A549 (cell line): ENCODE measurements at regions not wholly inside any gene's neighbourhood (a gene's known extent, or its start where the extent isn't known, plus 50 kb on each side); places are given as distances from the start of the nearest gene placed in this dataset.

Experiments
- ATAC-seq, 2 experiments: fragments of 200-7000 bp in 1 of 2; fragments of >200 bp in 1 of 2; cut with Nextera tagmentation in 1 of 2; cut with Tn5 transposase in 1 of 2; 3 replicates each; pipeline versions ENCODE4 v1.8.0 to v1.9.1; 2018 to 2020; ENCODE audit warnings: mild to moderate bottlenecking in 1 of 2, moderate library complexity in 1 of 2
- CTCF ChIA-PET: fragments of 300-600 bp; sonication (Branson Sonifier 250); formaldehyde crosslinking; extraction: SDS; loops from one replicate; lab custom pipeline; 2021; ENCODE audit warnings: antibody characterized with exemption, inconsistent platforms; lab: Yijun Ruan, JAX
- POLR2A ChIA-PET: fragments of 350-600 bp; formaldehyde crosslinking; extraction: SDS; loops from one replicate; lab custom pipeline; 2021; ENCODE audit warnings: antibody characterized with exemption, inconsistent platforms; lab: Yijun Ruan, JAX
- DNase-seq, 2 experiments: peaks; one replicate each; pipeline versions ENCODE4 v3.0.0 to v3.0.0-alpha.2; 2011 to 2016; ENCODE audit warnings: low read depth in 1 of 2, low spot score in 1 of 2
- FAIRE-seq: peaks from 2 replicates; lab custom pipeline; 2011; peaks lifted over from hg19 to GRCh38; lab: Jason Lieb, UNC
- H3K27ac ChIP-seq, 2 experiments: fragments of >200 bp; sonication (Bioruptor Twin); formaldehyde crosslinking; 3 replicates each; pipeline ENCODE4 v1.5.1; 2016 to 2017
- H3K4me1 ChIP-seq: fragments of >200 bp; sonication (Bioruptor Twin); formaldehyde crosslinking; 3 replicates; pipeline ENCODE4 v1.6.1; 2016
- H3K4me2 ChIP-seq: fragments of >200 bp; sonication (Bioruptor Twin); formaldehyde crosslinking; 3 replicates; pipeline ENCODE4 v1.6.1; 2016
- H3K4me3 ChIP-seq: fragments of >200 bp; sonication (Bioruptor Twin); formaldehyde crosslinking; 3 replicates; pipeline ENCODE4 v1.5.1; 2016
- H3K9me3 ChIP-seq: fragments of >200 bp; sonication (Bioruptor Twin); formaldehyde crosslinking; 3 replicates; pipeline ENCODE4 v1.6.1; 2016
- CBX2 ChIP-seq: fragments of 200-600 bp; sonication (generic); IDR thresholded peaks from 2 replicates; pipeline ENCODE4 v1.6.1; 2016; ENCODE audit warnings: low read depth, mild to moderate bottlenecking, borderline replicate concordance
- CHD2 ChIP-seq: fragments of 150-350 bp; IDR thresholded peaks from 2 replicates; pipeline ENCODE4 v1.6.1; 2014; ENCODE audit warnings: low read length; ENCODE audit not compliant: partially characterized antibody
- HOXB13 ChIP-seq: fragments of 250-450 bp; sonication (Bioruptor Pico); IDR thresholded peaks from 2 replicates; pipeline ENCODE4 v1.5.0; 2020; ENCODE audit warnings: low read depth, mild to moderate bottlenecking, moderate library complexity
- HOXB5 ChIP-seq: fragments of 250-450 bp; sonication (Bioruptor Pico); IDR thresholded peaks from 2 replicates; pipeline ENCODE4 v1.5.0; 2020; ENCODE audit warnings: mild to moderate bottlenecking, moderate library complexity
- KDM1A ChIP-seq: fragments of 200-600 bp; sonication (generic); IDR thresholded peaks from 2 replicates; pipeline ENCODE4 v1.6.1; 2016; ENCODE audit warnings: low read depth, mild to moderate bottlenecking
- MAFK ChIP-seq: fragments of 450-650 bp; IDR thresholded peaks from 2 replicates; pipeline ENCODE4 v1.6.1; 2014; ENCODE audit not compliant: partially characterized antibody
- NPAS2 ChIP-seq: fragments of 250-450 bp; sonication (Bioruptor Pico); IDR thresholded peaks from 2 replicates; pipeline ENCODE4 v1.8.0; 2022; ENCODE audit warnings: mild to moderate bottlenecking, moderate library complexity, borderline replicate concordance
- NR3C1 ChIP-seq: fragments of >200 bp; sonication (Bioruptor Twin); formaldehyde crosslinking; IDR thresholded peaks from 3 replicates; pipeline ENCODE4 v1.6.1; 2017
- POLR2A ChIP-seq: IDR thresholded peaks from 2 replicates; pipeline ENCODE4 v1.6.1; 2012; ENCODE audit warnings: mild to moderate bottlenecking, low read length
- SMC3 ChIP-seq: fragments of >200 bp; sonication (Bioruptor Twin); formaldehyde crosslinking; IDR thresholded peaks from 3 replicates; pipeline ENCODE4 v1.6.1; 2018; ENCODE audit warnings: inconsistent platforms
- TP53 ChIP-seq: fragments of 250-450 bp; sonication (Bioruptor Pico); IDR thresholded peaks from 2 replicates; pipeline ENCODE4 v1.5.0; 2021; ENCODE audit warnings: mild to moderate bottlenecking, moderate library complexity
- ZFP36 ChIP-seq: fragments of 450-650 bp; IDR thresholded peaks from 2 replicates; pipeline ENCODE4 v1.6.1; 2014; ENCODE audit warnings: borderline replicate concordance; ENCODE audit not compliant: partially characterized antibody
- WGBS: methylation state at CpG from one replicate; pipeline ENCODE4 v1.1.6; 2017; ENCODE audit errors: missing lambda C conversion rate; 5-methylcytosine and 5-hydroxymethylcytosine counted together
- TF ChIP-seq, protein P1 (sequence below): fragments of >200 bp; sonication (Bioruptor Twin); formaldehyde crosslinking; IDR thresholded peaks from 3 replicates; pipeline ENCODE4 v1.5.1; 2016
- TF ChIP-seq, protein P2 (sequence below): fragments of 450-650 bp; IDR thresholded peaks from 2 replicates; pipeline ENCODE4 v1.6.1; 2014; ENCODE audit warnings: antibody characterized with exemption
- TF ChIP-seq, protein P3 (sequence below): fragments of 250-450 bp; sonication (Bioruptor Pico); IDR thresholded peaks from 2 replicates; pipeline ENCODE4 v1.5.0; 2021; ENCODE audit warnings: mild to moderate bottlenecking, moderate library complexity, borderline replicate concordance

DNA sequence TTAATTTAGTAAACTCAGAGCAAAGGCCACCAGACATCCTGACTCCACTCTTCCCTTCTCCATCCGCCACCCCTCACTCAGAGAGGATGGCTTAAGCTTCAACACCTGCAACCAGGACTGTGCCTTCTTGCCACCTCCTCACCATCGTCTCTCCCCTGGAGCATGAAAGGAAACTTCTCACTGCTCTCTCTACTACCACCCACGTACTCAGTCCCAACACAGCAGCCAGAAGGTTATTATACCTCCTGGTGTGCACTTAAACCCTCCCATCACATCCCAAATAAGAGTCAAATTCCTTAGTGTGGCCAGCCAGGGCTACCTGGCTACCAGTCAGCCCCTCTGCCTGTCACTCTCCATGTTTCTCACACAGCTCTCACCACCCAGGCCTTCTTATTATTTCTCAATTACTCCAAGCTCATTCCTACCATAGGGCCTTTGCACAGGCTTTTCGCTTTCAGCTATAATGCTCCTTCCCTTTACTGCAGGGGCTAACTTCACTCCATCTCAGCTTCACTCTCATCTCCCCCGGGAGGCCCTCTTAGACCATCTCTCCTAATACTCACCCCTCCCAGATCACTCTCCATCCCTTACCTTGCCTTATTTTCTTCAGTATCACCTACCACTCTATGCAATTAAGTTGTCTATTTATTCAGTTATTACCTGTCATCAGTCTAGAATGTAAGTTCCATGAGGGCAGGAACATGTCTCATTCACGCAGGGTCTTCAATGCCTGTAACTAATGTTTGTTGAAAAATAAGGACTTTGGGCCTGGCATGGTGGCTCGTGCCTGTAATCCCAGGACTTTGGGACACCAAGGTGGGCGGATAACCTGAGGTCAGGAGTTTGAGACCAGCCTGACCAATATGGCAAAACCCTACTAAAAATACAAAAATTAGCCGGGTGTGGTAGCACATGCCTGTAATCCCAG is 137.5 kb downstream of the TOMM20 start:
- DNase-seq (no peak), ATAC-seq (no peak), FAIRE-seq (no peak)
- POLR2A ChIA-PET = no interaction called here
- 95% methylated on average over 9 of the region's 9 CpGs for WGBS
- CTCF ChIA-PET = interaction anchor here (1.4 to 1.5 kb wide), 2 partner anchors 13 to 93 kb away, joined by 3 to 4 read pairs; no protein-coding TSS in a partner anchor
- H3K9me3 ChIP-seq = no peaks in the 10 kb centered on the region
- H3K4me3 ChIP-seq = no peak overlapping the region
- peaks cover 20% of the 10 kb centered on the region for H3K4me1 ChIP-seq
- no peak for TF ChIP-seq TP53 (CRISPR knock-in tag)
- TF ChIP-seq NPAS2 = no peak
- TF ChIP-seq MAFK = no peak
- TF ChIP-seq, protein P1, sequence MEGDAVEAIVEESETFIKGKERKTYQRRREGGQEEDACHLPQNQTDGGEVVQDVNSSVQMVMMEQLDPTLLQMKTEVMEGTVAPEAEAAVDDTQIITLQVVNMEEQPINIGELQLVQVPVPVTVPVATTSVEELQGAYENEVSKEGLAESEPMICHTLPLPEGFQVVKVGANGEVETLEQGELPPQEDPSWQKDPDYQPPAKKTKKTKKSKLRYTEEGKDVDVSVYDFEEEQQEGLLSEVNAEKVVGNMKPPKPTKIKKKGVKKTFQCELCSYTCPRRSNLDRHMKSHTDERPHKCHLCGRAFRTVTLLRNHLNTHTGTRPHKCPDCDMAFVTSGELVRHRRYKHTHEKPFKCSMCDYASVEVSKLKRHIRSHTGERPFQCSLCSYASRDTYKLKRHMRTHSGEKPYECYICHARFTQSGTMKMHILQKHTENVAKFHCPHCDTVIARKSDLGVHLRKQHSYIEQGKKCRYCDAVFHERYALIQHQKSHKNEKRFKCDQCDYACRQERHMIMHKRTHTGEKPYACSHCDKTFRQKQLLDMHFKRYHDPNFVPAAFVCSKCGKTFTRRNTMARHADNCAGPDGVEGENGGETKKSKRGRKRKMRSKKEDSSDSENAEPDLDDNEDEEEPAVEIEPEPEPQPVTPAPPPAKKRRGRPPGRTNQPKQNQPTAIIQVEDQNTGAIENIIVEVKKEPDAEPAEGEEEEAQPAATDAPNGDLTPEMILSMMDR = no peak
- TF ChIP-seq NR3C1 = no peak
- TF ChIP-seq CHD2 = no peak
- no peak overlapping the region for H3K4me2 ChIP-seq
- peak overlapping the region; percentile 60 to 78; a peak in 3 of 6 replicates for H3K27ac ChIP-seq

DNA sequence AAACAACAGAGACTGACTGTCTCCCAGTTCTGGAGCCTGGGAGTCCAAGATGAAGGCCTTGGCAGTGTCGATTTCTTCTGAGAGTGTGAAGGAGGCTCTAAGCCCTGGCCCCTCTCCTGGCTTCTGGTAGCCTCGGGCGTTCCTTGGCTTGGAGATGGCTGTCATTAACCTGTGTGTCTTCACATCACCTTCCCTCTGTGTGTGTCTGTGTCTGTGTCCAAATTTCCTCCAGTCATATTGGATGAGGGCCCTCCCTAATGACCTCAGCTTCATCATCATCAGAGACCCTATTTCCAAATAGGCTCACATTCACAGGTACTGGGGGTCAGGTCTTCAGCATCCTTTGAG is 138.3 kb downstream of the TOMM20 start:
- ChIA-PET POLR2A (no interaction called here), CTCF (interaction anchor here (0.9 to 1.6 kb wide), 4 partner anchors 12 to 503 kb away, joined by 3 to 4 read pairs (median 4); no protein-coding TSS in a partner anchor)
- no peak for FAIRE-seq
- H3K4me1 ChIP-seq = peaks cover 21% of the 10 kb centered on the region
- no peaks in the 10 kb centered on the region for H3K9me3 ChIP-seq
- peak overlapping the region; percentile 60 to 78; a peak in 4 of 6 replicates for H3K27ac ChIP-seq
- TF ChIP-seq HOXB13 (CRISPR knock-in tag) (no peak), CBX2 (no peak)
- TF ChIP-seq, protein P2, sequence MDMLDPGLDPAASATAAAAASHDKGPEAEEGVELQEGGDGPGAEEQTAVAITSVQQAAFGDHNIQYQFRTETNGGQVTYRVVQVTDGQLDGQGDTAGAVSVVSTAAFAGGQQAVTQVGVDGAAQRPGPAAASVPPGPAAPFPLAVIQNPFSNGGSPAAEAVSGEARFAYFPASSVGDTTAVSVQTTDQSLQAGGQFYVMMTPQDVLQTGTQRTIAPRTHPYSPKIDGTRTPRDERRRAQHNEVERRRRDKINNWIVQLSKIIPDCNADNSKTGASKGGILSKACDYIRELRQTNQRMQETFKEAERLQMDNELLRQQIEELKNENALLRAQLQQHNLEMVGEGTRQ = no peak
- no peak for DNase-seq
- H3K4me3 ChIP-seq = no peak overlapping the region
- 94% methylated on average over 3 of the region's 3 CpGs for WGBS
- H3K4me2 ChIP-seq = no peak overlapping the region
- no peak for ATAC-seq

DNA sequence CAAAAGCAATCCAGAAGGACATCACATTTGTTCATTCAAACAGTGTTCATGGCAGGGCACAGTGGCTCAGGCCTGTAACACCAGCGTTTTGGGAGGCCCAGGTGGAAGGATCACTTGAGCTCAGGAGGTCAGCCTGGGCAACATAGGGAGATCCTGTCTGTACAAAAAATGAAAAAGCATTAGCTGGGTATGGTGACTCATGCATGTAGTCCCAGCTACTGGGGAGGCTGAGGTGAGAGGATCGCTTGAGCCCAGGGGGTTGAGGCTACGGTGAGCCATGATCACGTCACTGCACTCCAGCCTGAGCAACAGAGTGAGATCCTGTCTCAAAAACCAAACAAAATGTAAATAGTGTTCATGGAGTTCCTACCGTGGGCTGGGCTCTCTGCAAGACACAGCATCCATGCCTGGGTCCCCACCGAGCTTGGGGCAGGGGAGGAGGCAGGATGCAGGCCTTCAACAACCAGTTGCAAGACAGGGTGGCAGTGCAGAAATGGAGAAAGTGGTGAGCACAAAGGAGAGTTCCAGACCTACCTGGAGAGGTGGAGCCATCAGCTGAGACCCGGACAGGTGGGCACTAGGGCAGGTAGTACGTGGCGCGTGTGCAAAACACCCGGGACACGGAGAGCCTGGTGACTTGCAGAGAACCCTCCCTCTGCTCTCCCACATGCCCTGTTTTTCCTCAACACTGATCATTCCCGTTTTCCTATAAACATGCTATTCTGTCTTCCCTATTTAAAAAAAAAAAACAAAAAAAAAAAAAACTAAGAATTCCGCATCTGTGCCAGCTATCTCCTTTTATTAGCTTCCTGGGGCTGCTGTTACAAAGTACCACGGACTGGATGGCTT is 138.9 kb downstream of the TOMM20 start:
- no peak for ATAC-seq
- POLR2A ChIA-PET = interaction anchor here (0.6 kb wide), 1 partner anchor 380 kb away, joined by 3 read pairs; the partner anchor contains the start of gene IRF2BP2

More for the DNA sequence above, 138.9 kb downstream of the TOMM20 start:
- CTCF ChIA-PET = interaction anchor here (0.9 to 1.6 kb wide), 6 partner anchors 11 to 503 kb away, joined by 3 to 5 read pairs (median 4); no protein-coding TSS in a partner anchor
- H3K4me3 ChIP-seq = no peak overlapping the region
- 89% methylated on average over 15 of the region's 15 CpGs for WGBS
- TF ChIP-seq KDM1A (no peak), POLR2A (no peak), SMC3 (no peak), ZFP36 (no peak), HOXB5 (CRISPR knock-in tag) (no peak)
- TF ChIP-seq, protein P3, sequence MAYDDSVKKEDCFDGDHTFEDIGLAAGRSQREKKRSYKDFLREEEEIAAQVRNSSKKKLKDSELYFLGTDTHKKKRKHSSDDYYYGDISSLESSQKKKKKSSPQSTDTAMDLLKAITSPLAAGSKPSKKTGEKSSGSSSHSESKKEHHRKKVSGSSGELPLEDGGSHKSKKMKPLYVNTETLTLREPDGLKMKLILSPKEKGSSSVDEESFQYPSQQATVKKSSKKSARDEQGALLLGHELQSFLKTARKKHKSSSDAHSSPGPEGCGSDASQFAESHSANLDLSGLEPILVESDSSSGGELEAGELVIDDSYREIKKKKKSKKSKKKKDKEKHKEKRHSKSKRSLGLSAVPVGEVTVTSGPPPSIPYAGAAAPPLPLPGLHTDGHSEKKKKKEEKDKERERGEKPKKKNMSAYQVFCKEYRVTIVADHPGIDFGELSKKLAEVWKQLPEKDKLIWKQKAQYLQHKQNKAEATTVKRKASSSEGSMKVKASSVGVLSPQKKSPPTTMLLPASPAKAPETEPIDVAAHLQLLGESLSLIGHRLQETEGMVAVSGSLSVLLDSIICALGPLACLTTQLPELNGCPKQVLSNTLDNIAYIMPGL (CRISPR knock-in tag) = no peak
- no peak for FAIRE-seq
- peaks cover 27% of the 10 kb centered on the region for H3K4me1 ChIP-seq
- peak overlapping the region; percentile 60 to 78; a peak in 5 of 6 replicates for H3K27ac ChIP-seq
- no peak overlapping the region for H3K4me2 ChIP-seq
- H3K9me3 ChIP-seq = no peaks in the 10 kb centered on the region
- no peak for DNase-seq
